ENCODE measurements at regions not wholly inside any gene's neighbourhood (a gene's known extent, or its start where the extent isn't known, plus 50 kb on each side); places are given as distances from the start of the nearest gene placed in this dataset.

- ChIA-PET CTCF (no interaction called here), POLR2A (ENCODE audit: low non-redundant PET) (no interaction called here)
- no peak for DNase-seq (ENCODE audit: low spot score)
- H3K27ac ChIP-seq (ENCODE audit: low read depth, low read length, poor library complexity, severe bottlenecking), result no peak overlapping the region
- H3K27me3 ChIP-seq (replicated peaks; ENCODE audit: insufficient read depth, low read depth, low read length, poor library complexity), result no peaks in the 10 kb centered on the region
- no peaks in the 10 kb centered on the region for H3K36me3 ChIP-seq (ENCODE audit: insufficient read depth, low read length, poor library complexity, severe bottlenecking)
- intact Hi-C loops (cut with micrococcal nuclease; ENCODE audit: unreplicated experiment), result no loop called here
- TF ChIP-seq EZH2 (IDR thresholded peaks at IDR 0.05; ENCODE audit: borderline replicate concordance, low read depth, low read length, poor library complexity, severe bottlenecking) (no peak), CTCF (conservative IDR thresholded peaks at IDR 0.05; ENCODE audit: low read depth, low read length) (no peak)
- BruUV-seq (replicated peaks), result no TSS peak
- no peaks in the 10 kb centered on the region for H3K9me3 ChIP-seq (ENCODE audit: low read depth, low read length, poor library complexity, severe bottlenecking)
- no peak overlapping the region for H3K4me3 ChIP-seq (ENCODE audit: low read depth, low read length, poor library complexity, severe bottlenecking)
- peaks cover 6% of the 10 kb centered on the region for H3K4me1 ChIP-seq (ENCODE audit: insufficient read depth, low read length, poor library complexity, severe bottlenecking)
Observed at GRCh38 chr20:52318651-52319050, 127.1 kb upstream of the ZFP64 start.

- Histone ChIP-seq H3K4me3 (ENCODE audit: low read depth, low read length, poor library complexity, severe bottlenecking) (no peak overlapping the region), H3K9me3 (ENCODE audit: low read depth, low read length, poor library complexity, severe bottlenecking) (no peaks in the 10 kb centered on the region), H3K27ac (ENCODE audit: low read depth, low read length, poor library complexity, severe bottlenecking) (no peak overlapping the region), H3K4me1 (ENCODE audit: insufficient read depth, low read length, poor library complexity, severe bottlenecking) (peaks cover 28% of the 10 kb centered on the region), H3K27me3 (replicated peaks; ENCODE audit: insufficient read depth, low read depth, low read length, poor library complexity) (no peaks in the 10 kb centered on the region), H3K36me3 (ENCODE audit: insufficient read depth, low read length, poor library complexity, severe bottlenecking) (no peaks in the 10 kb centered on the region)
- TF ChIP-seq CTCF (conservative IDR thresholded peaks at IDR 0.05; ENCODE audit: low read depth, low read length), result peak; percentile 73
- no peak for TF ChIP-seq EZH2 (IDR thresholded peaks at IDR 0.05; ENCODE audit: borderline replicate concordance, low read depth, low read length, poor library complexity, severe bottlenecking)
- ChIA-PET POLR2A (ENCODE audit: low non-redundant PET) (no interaction called here), CTCF (interaction anchor here (0.5 to 2.8 kb wide), 11 partner anchors 10 to 1240 kb away, joined by 3 to 17 read pairs (median 4); no protein-coding TSS in a partner anchor)
- no TSS peak for BruUV-seq (replicated peaks)
- intact Hi-C loops (cut with micrococcal nuclease; ENCODE audit: unreplicated experiment), result loop anchor here (2.0 to 5.0 kb wide), 4 partner anchors 65 to 1233 kb away; no protein-coding TSS in a partner anchor
- peak; percentile 86 for DNase-seq (ENCODE audit: low spot score)
Observed at GRCh38 chr20:52313341-52313963, 121.9 kb upstream of the ZFP64 start.

GRCh38 chr20:52312132-52312729 lies 120.7 kb upstream of the ZFP64 start:
- ChIA-PET POLR2A (ENCODE audit: low non-redundant PET) (interaction anchor here (0.5 kb wide), 1 partner anchor 1230 kb away, joined by 5 read pairs; no protein-coding TSS in a partner anchor), CTCF (interaction anchor here (0.6 to 2.8 kb wide), 6 partner anchors 16 to 1235 kb away, joined by 3 to 17 read pairs (median 7); no protein-coding TSS in a partner anchor)
- no peaks in the 10 kb centered on the region for H3K27me3 ChIP-seq (replicated peaks; ENCODE audit: insufficient read depth, low read depth, low read length, poor library complexity)
- no peaks in the 10 kb centered on the region for H3K9me3 ChIP-seq (ENCODE audit: low read depth, low read length, poor library complexity, severe bottlenecking)
- H3K36me3 ChIP-seq (ENCODE audit: insufficient read depth, low read length, poor library complexity, severe bottlenecking), result no peaks in the 10 kb centered on the region
- intact Hi-C loops (cut with micrococcal nuclease; ENCODE audit: unreplicated experiment), result loop anchor here (2.0 to 5.0 kb wide), 4 partner anchors 67 to 1235 kb away; no protein-coding TSS in a partner anchor
- H3K27ac ChIP-seq (ENCODE audit: low read depth, low read length, poor library complexity, severe bottlenecking), result peak overlapping the region; percentile 15
- DNase-seq (ENCODE audit: low spot score), result peak; percentile 88
- no peak overlapping the region for H3K4me3 ChIP-seq (ENCODE audit: low read depth, low read length, poor library complexity, severe bottlenecking)
- BruUV-seq (replicated peaks), result no TSS peak
- H3K4me1 ChIP-seq (ENCODE audit: insufficient read depth, low read length, poor library complexity, severe bottlenecking), result peaks cover 28% of the 10 kb centered on the region
- TF ChIP-seq CTCF (conservative IDR thresholded peaks at IDR 0.05; ENCODE audit: low read depth, low read length) (peak; percentile 87), EZH2 (IDR thresholded peaks at IDR 0.05; ENCODE audit: borderline replicate concordance, low read depth, low read length, poor library complexity, severe bottlenecking) (no peak)
